Ascending aorta (tissue), 2 donors: ENCODE measurements at regions not wholly inside any gene's neighbourhood (a gene's known extent, or its start where the extent isn't known, plus 50 kb on each side); places are given as distances from the start of the nearest gene placed in this dataset.

Source experiments
- DNase-seq, 2 donors: peaks; one replicate each; pipeline ENCODE4 v3.0.0-alpha.2; 2019; ENCODE audit warnings: low spot score in 2 of 2
- H3K27ac ChIP-seq, 2 donors: fragments of 200-600 bp; sonication (generic); one replicate each; pipeline ENCODE4 v1.5.1; 2016 to 2017; ENCODE audit warnings: mild to moderate bottlenecking in 1 of 2
- H3K27me3 ChIP-seq: fragments of 200-600 bp; sonication (generic); one replicate; pipeline ENCODE4 v1.5.1; 2017
- H3K36me3 ChIP-seq, 2 donors: fragments of 200-600 bp; sonication (generic); one replicate each; pipeline ENCODE4 v1.5.1; 2016
- H3K4me1 ChIP-seq, 2 donors: fragments of 200-600 bp; sonication (generic); one replicate each; pipeline ENCODE4 v1.5.1; 2016 to 2017; ENCODE audit warnings: mild to moderate bottlenecking in 1 of 2
- H3K4me3 ChIP-seq, 2 donors: fragments of 200-600 bp; sonication (generic); one replicate each; pipeline ENCODE4 v1.5.1; 2016 to 2017; ENCODE audit warnings: mild to moderate bottlenecking in 1 of 2
- H3K9me3 ChIP-seq, 2 donors: fragments of 200-600 bp; sonication (generic); one replicate each; pipeline ENCODE4 v1.5.1; 2016
- CTCF ChIP-seq, 3 experiments: fragments of 200-600 bp in 2 of 3; fragments of 450-650 bp in 1 of 3; sonication (generic) in 2 of 3; IDR thresholded peaks; one replicate each; pipeline ENCODE4 v1.5.1; 2016 to 2019; ENCODE audit warnings: antibody characterized with exemption in 3 of 3, mild to moderate bottlenecking in 1 of 3, moderate library complexity in 1 of 3
- intact Hi-C: fragments of 100-400 bp; cut with DNase I; formaldehyde crosslinking; loops from one replicate; pipeline ENCODE4 v1.15.1; 2023

- intact Hi-C loops: loop anchor here (2.0 to 10.0 kb wide), 6 partner anchors 13 to 887 kb away; partner anchors contain the start of gene ANO10
- Histone ChIP-seq H3K4me3 (no peak overlapping the region), H3K4me1 (peaks cover 11 to 37% of the 10 kb centered on the region in 2 donors), H3K27ac (peak overlapping the region; percentile 49 to 85), H3K27me3 (no peaks in the 10 kb centered on the region), H3K9me3 (no peaks in the 10 kb centered on the region), H3K36me3 (no peaks in the 10 kb centered on the region)
- no peak for TF ChIP-seq CTCF (IDR thresholded peaks at IDR 0.05)
- peak in 1 of 2 donors; percentile 44 for DNase-seq
Measured at GRCh38 chr3:43871627-43872245, 181.0 kb downstream of the ABHD5 start.

GRCh38 chr3:43872301-43872700 is 181.6 kb downstream of the ABHD5 start:
- Histone ChIP-seq H3K9me3 (no peaks in the 10 kb centered on the region), H3K27ac (peak overlapping the region; percentile 49 to 85), H3K4me3 (no peak overlapping the region), H3K4me1 (peaks cover 11 to 37% of the 10 kb centered on the region in 2 donors), H3K27me3 (no peaks in the 10 kb centered on the region), H3K36me3 (no peaks in the 10 kb centered on the region)
- TF ChIP-seq CTCF (IDR thresholded peaks at IDR 0.05): no peak
- peak in 1 of 2 donors; percentile 65 for DNase-seq
- intact Hi-C loops: loop anchor here (5.0 to 10.0 kb wide), 3 partner anchors 100 to 888 kb away; partner anchors contain the start of gene ANO10

- H3K4me1 ChIP-seq: peaks cover 11 to 33% of the 10 kb centered on the region in 2 donors
- no peaks in the 10 kb centered on the region for H3K36me3 ChIP-seq
- H3K9me3 ChIP-seq: no peaks in the 10 kb centered on the region
- DNase-seq: peak in 1 of 2 donors; percentile 31
- no peaks in the 10 kb centered on the region for H3K27me3 ChIP-seq
- intact Hi-C loops: loop anchor here (5.0 to 10.0 kb wide), 3 partner anchors 101 to 888 kb away; partner anchors contain the start of gene ANO10
- no peak overlapping the region for H3K4me3 ChIP-seq
- TF ChIP-seq CTCF (IDR thresholded peaks at IDR 0.05): no peak
- peak overlapping the region; percentile 49 to 85 for H3K27ac ChIP-seq
Measured at GRCh38 chr3:43872901-43873300, 182.2 kb downstream of the ABHD5 start.

GRCh38 chr3:43873723-43874122 is 183.0 kb downstream of the ABHD5 start:
- H3K27ac ChIP-seq: no peak overlapping the region
- H3K4me1 ChIP-seq: peaks cover 11 to 33% of the 10 kb centered on the region in 2 donors
- peak in 1 of 2 donors; percentile 30 for DNase-seq
- intact Hi-C loops: loop anchor here (5.0 to 10.0 kb wide), 3 partner anchors 101 to 889 kb away; partner anchors contain the start of gene ANO10
- H3K9me3 ChIP-seq: no peaks in the 10 kb centered on the region
- TF ChIP-seq CTCF (IDR thresholded peaks at IDR 0.05): no peak
- H3K27me3 ChIP-seq: no peaks in the 10 kb centered on the region
- H3K36me3 ChIP-seq: no peaks in the 10 kb centered on the region
- no peak overlapping the region for H3K4me3 ChIP-seq

- H3K9me3 ChIP-seq: no peaks in the 10 kb centered on the region
- peaks cover 11 to 32% of the 10 kb centered on the region in 2 donors for H3K4me1 ChIP-seq
- no peak for DNase-seq
- no peak overlapping the region for H3K4me3 ChIP-seq
- intact Hi-C loops: loop anchor here (5.0 to 10.0 kb wide), 3 partner anchors 102 to 889 kb away; partner anchors contain the start of gene ANO10
- no peak for TF ChIP-seq CTCF (IDR thresholded peaks at IDR 0.05)
- no peaks in the 10 kb centered on the region for H3K36me3 ChIP-seq
- H3K27me3 ChIP-seq: no peaks in the 10 kb centered on the region
- no peak overlapping the region for H3K27ac ChIP-seq
Measured at GRCh38 chr3:43874290-43874689, 183.6 kb downstream of the ABHD5 start.
